ENCODE measurements at regions not wholly inside any gene's neighbourhood (a gene's known extent, or its start where the extent isn't known, plus 50 kb on each side); places are given as distances from the start of the nearest gene placed in this dataset.
"Not testable (repeated sequence)": the region's sequence is repeated elsewhere in the genome, so short reads cannot be mapped to it uniquely, and the experiment has no call there.

GRCh38 chr17:64729201-64729600 lies 67.1 kb upstream of the SMURF2 start:
- H3K27ac ChIP-seq (ENCODE audit: low read length) = no peak overlapping the region
- TF ChIP-seq REST (IDR thresholded peaks at IDR 0.05; ENCODE audit: insufficient read depth in 1 of 2, low read depth in 2 of 2, low read length in 1 of 2) (no peak), SIN3A (IDR thresholded peaks at IDR 0.05; ENCODE audit: borderline replicate concordance, insufficient read depth, low read depth, low read length) (no peak), POLR2AphosphoS5 (IDR thresholded peaks at IDR 0.05; ENCODE audit: low read depth, low read length) (no peak), TCF7L2 (IDR thresholded peaks at IDR 0.05; ENCODE audit: low read depth, low read length) (no peak), CTCF (IDR thresholded peaks at IDR 0.05) (no peak)
- H3K36me3 ChIP-seq (ENCODE audit: control insufficient read depth, insufficient read depth, low read length) = no peaks in the 10 kb centered on the region
- no peak for DNase-seq (ENCODE audit: low read depth, low spot score)
- intact Hi-C loops (cut with micrococcal nuclease; ENCODE audit: unreplicated experiment) = no loop called here
- peaks cover 8% of the 10 kb centered on the region; the same call in 1 of the 2 replicates for H3K4me1 ChIP-seq (ENCODE audit: control insufficient read depth, insufficient read depth, low read length)
- no peak for ATAC-seq
- no peak overlapping the region for H3K4me3 ChIP-seq (ENCODE audit: low read depth in 2 of 2, low read length in 2 of 2)
- ChIA-PET CTCF (no interaction called here), POLR2A (no interaction called here)
- in situ Hi-C loops (cut with HindIII; ENCODE audit: low pct_unique_long_range_greater_than_20kb, low sequenced_read_pairs) = no loop called here
- no TSS peak for BruUV-seq (replicated peaks)
- no peaks in the 10 kb centered on the region for H3K27me3 ChIP-seq (ENCODE audit: control insufficient read depth, insufficient read depth, low read length)
- no peaks in the 10 kb centered on the region for H3K9me3 ChIP-seq (ENCODE audit: control insufficient read depth, insufficient read depth, low read depth, low read length)

GRCh38 chr17:64728041-64728695 lies 66.1 kb upstream of the SMURF2 start:
- no peak for ATAC-seq
- peaks cover 8% of the 10 kb centered on the region; the same call in 1 of the 2 replicates for H3K4me1 ChIP-seq (ENCODE audit: control insufficient read depth, insufficient read depth, low read length)
- no peaks in the 10 kb centered on the region for H3K9me3 ChIP-seq (ENCODE audit: control insufficient read depth, insufficient read depth, low read depth, low read length)
- H3K27me3 ChIP-seq (ENCODE audit: control insufficient read depth, insufficient read depth, low read length) = no peaks in the 10 kb centered on the region
- no TSS peak for BruUV-seq (replicated peaks)
- H3K27ac ChIP-seq (ENCODE audit: low read length) = no peak overlapping the region
- TF ChIP-seq SIN3A (IDR thresholded peaks at IDR 0.05; ENCODE audit: borderline replicate concordance, insufficient read depth, low read depth, low read length) = no peak
- TF ChIP-seq CTCF (IDR thresholded peaks at IDR 0.05) = no peak
- TF ChIP-seq TCF7L2 (IDR thresholded peaks at IDR 0.05; ENCODE audit: low read depth, low read length) = no peak
- TF ChIP-seq REST (IDR thresholded peaks at IDR 0.05; ENCODE audit: insufficient read depth in 1 of 2, low read depth in 2 of 2, low read length in 1 of 2) = no peak
- TF ChIP-seq POLR2AphosphoS5 (IDR thresholded peaks at IDR 0.05; ENCODE audit: low read depth, low read length) = no peak
- no peak for DNase-seq (ENCODE audit: low read depth, low spot score)
- H3K36me3 ChIP-seq (ENCODE audit: control insufficient read depth, insufficient read depth, low read length) = no peaks in the 10 kb centered on the region
- intact Hi-C loops (cut with micrococcal nuclease; ENCODE audit: unreplicated experiment) = no loop called here
- H3K4me3 ChIP-seq (ENCODE audit: low read depth in 2 of 2, low read length in 2 of 2) = no peak overlapping the region
- in situ Hi-C loops (cut with HindIII; ENCODE audit: low pct_unique_long_range_greater_than_20kb, low sequenced_read_pairs) = no loop called here
- ChIA-PET CTCF (interaction anchor here (0.6 kb wide), 1 partner anchor 30 kb away, joined by 3 read pairs; no protein-coding TSS in a partner anchor), POLR2A (no interaction called here)

GRCh38 chr17:64726025-64726424 lies 63.9 kb upstream of the SMURF2 start:
- H3K27ac ChIP-seq (ENCODE audit: low read length); in situ Hi-C loops (cut with HindIII; ENCODE audit: low pct_unique_long_range_greater_than_20kb, low sequenced_read_pairs); H3K9me3 ChIP-seq (ENCODE audit: control insufficient read depth, insufficient read depth, low read depth, low read length); BruUV-seq (replicated peaks); intact Hi-C loops (cut with micrococcal nuclease; ENCODE audit: unreplicated experiment); H3K27me3 ChIP-seq (ENCODE audit: control insufficient read depth, insufficient read depth, low read length); H3K4me1 ChIP-seq (ENCODE audit: control insufficient read depth, insufficient read depth, low read length); ATAC-seq; H3K4me3 ChIP-seq (ENCODE audit: low read depth in 2 of 2, low read length in 2 of 2); H3K36me3 ChIP-seq (ENCODE audit: control insufficient read depth, insufficient read depth, low read length); POLR2A ChIA-PET; CTCF ChIA-PET; DNase-seq (ENCODE audit: low read depth, low spot score): not testable (repeated sequence)

All from Panc1 (cell line).